A549 (cell line): ENCODE measurements at regions not wholly inside any gene's neighbourhood (a gene's known extent, or its start where the extent isn't known, plus 50 kb on each side); places are given as distances from the start of the nearest gene placed in this dataset.

Experiments used
- ATAC-seq, 2 experiments: fragments of 200-7000 bp in 1 of 2; fragments of >200 bp in 1 of 2; cut with Nextera tagmentation in 1 of 2; cut with Tn5 transposase in 1 of 2; 3 replicates each; pipeline versions ENCODE4 v1.8.0 to v1.9.1; 2018 to 2020; ENCODE audit warnings: mild to moderate bottlenecking in 1 of 2, moderate library complexity in 1 of 2
- CTCF ChIA-PET: fragments of 300-600 bp; sonication (Branson Sonifier 250); formaldehyde crosslinking; extraction: SDS; loops from one replicate; lab custom pipeline; 2021; ENCODE audit warnings: antibody characterized with exemption, inconsistent platforms; lab: Yijun Ruan, JAX
- POLR2A ChIA-PET: fragments of 350-600 bp; formaldehyde crosslinking; extraction: SDS; loops from one replicate; lab custom pipeline; 2021; ENCODE audit warnings: antibody characterized with exemption, inconsistent platforms; lab: Yijun Ruan, JAX
- DNase-seq, 2 experiments: peaks; one replicate each; pipeline versions ENCODE4 v3.0.0 to v3.0.0-alpha.2; 2011 to 2016; ENCODE audit warnings: low read depth in 1 of 2, low spot score in 1 of 2
- FAIRE-seq: peaks from 2 replicates; lab custom pipeline; 2011; peaks lifted over from hg19 to GRCh38; lab: Jason Lieb, UNC
- H3K27ac ChIP-seq, 2 experiments: fragments of >200 bp; sonication (Bioruptor Twin); formaldehyde crosslinking; 3 replicates each; pipeline ENCODE4 v1.5.1; 2016 to 2017
- H3K4me1 ChIP-seq: fragments of >200 bp; sonication (Bioruptor Twin); formaldehyde crosslinking; 3 replicates; pipeline ENCODE4 v1.6.1; 2016
- H3K4me2 ChIP-seq: fragments of >200 bp; sonication (Bioruptor Twin); formaldehyde crosslinking; 3 replicates; pipeline ENCODE4 v1.6.1; 2016
- H3K4me3 ChIP-seq: fragments of >200 bp; sonication (Bioruptor Twin); formaldehyde crosslinking; 3 replicates; pipeline ENCODE4 v1.5.1; 2016
- H3K9me3 ChIP-seq: fragments of >200 bp; sonication (Bioruptor Twin); formaldehyde crosslinking; 3 replicates; pipeline ENCODE4 v1.6.1; 2016
- ATOH8 ChIP-seq: fragments of 250-450 bp; sonication (Bioruptor Pico); IDR thresholded peaks from 2 replicates; pipeline ENCODE4 v1.5.0; 2020; ENCODE audit warnings: low read depth, mild to moderate bottlenecking, moderate library complexity
- E2F6 ChIP-seq: IDR thresholded peaks from 2 replicates; pipeline ENCODE4 v1.6.1; 2012; ENCODE audit warnings: low read depth, borderline replicate concordance
- ELK1 ChIP-seq: fragments of 150-350 bp; IDR thresholded peaks from 2 replicates; pipeline ENCODE4 v1.6.1; 2014; ENCODE audit warnings: low read depth, mild to moderate bottlenecking, low read length
- EP300 ChIP-seq, 2 experiments: fragments of >200 bp; sonication (Bioruptor Twin); formaldehyde crosslinking; IDR thresholded peaks; 2 replicates in 1 of 2; 3 replicates in 1 of 2; pipeline ENCODE4 v1.6.1; 2016 to 2017
- FOSB ChIP-seq: fragments of 250-450 bp; sonication (Bioruptor Pico); IDR thresholded peaks from 2 replicates; pipeline ENCODE4 v1.5.0; 2020; ENCODE audit warnings: mild to moderate bottlenecking, moderate library complexity
- FOXS1 ChIP-seq: fragments of 250-450 bp; sonication (Bioruptor Pico); IDR thresholded peaks from 2 replicates; pipeline ENCODE4 v1.5.0; 2020; ENCODE audit warnings: mild to moderate bottlenecking, moderate library complexity
- HDAC2 ChIP-seq: fragments of 200-600 bp; sonication (generic); IDR thresholded peaks from 2 replicates; pipeline ENCODE4 v1.6.1; 2016
- HES2 ChIP-seq: fragments of >200 bp; sonication (Bioruptor Twin); formaldehyde crosslinking; IDR thresholded peaks from 2 replicates; pipeline ENCODE4 v1.6.1; 2016
- HOXA7 ChIP-seq: fragments of 250-450 bp; sonication (Bioruptor Pico); IDR thresholded peaks from 2 replicates; pipeline ENCODE4 v1.5.0; 2020; ENCODE audit warnings: mild to moderate bottlenecking, moderate library complexity
- HOXB13 ChIP-seq: fragments of 250-450 bp; sonication (Bioruptor Pico); IDR thresholded peaks from 2 replicates; pipeline ENCODE4 v1.5.0; 2020; ENCODE audit warnings: low read depth, mild to moderate bottlenecking, moderate library complexity
- JUN ChIP-seq, 2 experiments: fragments of >200 bp; sonication (Bioruptor Twin); formaldehyde crosslinking; IDR thresholded peaks; 2 replicates in 1 of 2; 3 replicates in 1 of 2; pipeline ENCODE4 v1.6.1; 2016 to 2017
- MYC ChIP-seq: IDR thresholded peaks from 2 replicates; pipeline ENCODE4 v1.6.1; 2012; ENCODE audit warnings: mild to moderate bottlenecking, inconsistent platforms, low read length, improper control_type of control experiment, borderline replicate concordance
- PBX3 ChIP-seq: IDR thresholded peaks from 2 replicates; pipeline ENCODE4 v1.6.1; 2012
- PHF8 ChIP-seq: fragments of 200-600 bp; sonication (generic); IDR thresholded peaks from 2 replicates; pipeline ENCODE4 v1.6.1; 2016; ENCODE audit warnings: low read depth, mild to moderate bottlenecking, antibody characterized with exemption, moderate library complexity, borderline replicate concordance
- POLR2A ChIP-seq: IDR thresholded peaks from 2 replicates; pipeline ENCODE4 v1.6.1; 2012; ENCODE audit warnings: mild to moderate bottlenecking, low read length
- POLR2AphosphoS2 ChIP-seq: conservative IDR thresholded peaks from 2 replicates; pipeline ENCODE4 v1.6.1; 2012; ENCODE audit warnings: low read length, improper control_type of control experiment, inconsistent platforms
- RAD21 ChIP-seq, 2 experiments: fragments of >200 bp in 1 of 2; sonication (Bioruptor Twin) in 1 of 2; formaldehyde crosslinking in 1 of 2; IDR thresholded peaks in 1 of 2; conservative IDR thresholded peaks in 1 of 2; 2 replicates in 1 of 2; 3 replicates in 1 of 2; pipeline ENCODE4 v1.6.1; 2012 to 2018; ENCODE audit warnings: inconsistent platforms in 1 of 2
- RCOR1 ChIP-seq: fragments of 150-350 bp; IDR thresholded peaks from 2 replicates; pipeline ENCODE4 v1.6.1; 2014; ENCODE audit warnings: antibody characterized with exemption, low read length, low read depth
- RNF2 ChIP-seq: fragments of 200-600 bp; sonication (generic); IDR thresholded peaks from 2 replicates; pipeline ENCODE4 v1.6.1; 2016; ENCODE audit warnings: low read depth, mild to moderate bottlenecking, antibody characterized with exemption, moderate library complexity, borderline replicate concordance
- ZFP36 ChIP-seq: fragments of 450-650 bp; IDR thresholded peaks from 2 replicates; pipeline ENCODE4 v1.6.1; 2014; ENCODE audit warnings: borderline replicate concordance; ENCODE audit not compliant: partially characterized antibody
- ZSCAN20 ChIP-seq: fragments of 250-450 bp; sonication (Bioruptor Pico); IDR thresholded peaks from 2 replicates; pipeline ENCODE4 v1.8.0; 2022; ENCODE audit warnings: mild to moderate bottlenecking, moderate library complexity
- WGBS: methylation state at CpG from one replicate; pipeline ENCODE4 v1.1.6; 2017; ENCODE audit errors: missing lambda C conversion rate; 5-methylcytosine and 5-hydroxymethylcytosine counted together

- no peak overlapping the region for H3K4me2 ChIP-seq
- ChIA-PET CTCF (no interaction called here), POLR2A (no interaction called here)
- no peaks in the 10 kb centered on the region for H3K9me3 ChIP-seq
- 47% methylated on average over 3 of the region's 3 CpGs for WGBS
- no peak for DNase-seq
- no peak overlapping the region for H3K4me3 ChIP-seq
- TF ChIP-seq RNF2 (no peak), ZSCAN20 (CRISPR knock-in tag) (no peak), JUN (IDR thresholded peaks at IDR 0.05) (no peak), HOXA7 (no peak), RCOR1 (no peak), RAD21 (conservative IDR thresholded peaks at IDR 0.05 in 1 of 2, IDR thresholded peaks at IDR 0.05 in 1 of 2) (no peak), MYC (no peak), FOSB (CRISPR knock-in tag) (no peak)
- H3K4me1 ChIP-seq: no peaks in the 10 kb centered on the region
- ATAC-seq: no peak
- FAIRE-seq: no peak
- no peak overlapping the region for H3K27ac ChIP-seq
Measured at GRCh38 chr4:126742048-126742447, 890.7 kb upstream of the INTU start.

- ChIA-PET POLR2A (no interaction called here), CTCF (no interaction called here)
- DNase-seq (no peak), ATAC-seq (no peak), FAIRE-seq (no peak)
- Histone ChIP-seq H3K4me3 (no peak overlapping the region), H3K27ac (no peak overlapping the region), H3K9me3 (no peaks in the 10 kb centered on the region), H3K4me1 (no peaks in the 10 kb centered on the region), H3K4me2 (no peak overlapping the region)
- WGBS: 3% methylated on average over 1 of the region's 1 CpG
- TF ChIP-seq RNF2 (no peak), FOXS1 (CRISPR knock-in tag) (no peak), EP300 (IDR thresholded peaks at IDR 0.05) (no peak), E2F6 (no peak), PHF8 (no peak), ZFP36 (no peak), JUN (IDR thresholded peaks at IDR 0.05) (no peak), POLR2AphosphoS2 (no peak), ELK1 (no peak), ATOH8 (CRISPR knock-in tag) (no peak), HOXA7 (no peak), PBX3 (no peak), HOXB13 (CRISPR knock-in tag) (no peak)
Measured at GRCh38 chr4:126742885-126743284, 889.9 kb upstream of the INTU start.

- ChIA-PET POLR2A (no interaction called here), CTCF (no interaction called here)
- TF ChIP-seq POLR2A (no peak), HES2 (no peak), ZSCAN20 (CRISPR knock-in tag) (no peak), HDAC2 (no peak)
- Histone ChIP-seq H3K4me1 (no peaks in the 10 kb centered on the region), H3K4me3 (no peak overlapping the region), H3K27ac (no peak overlapping the region), H3K9me3 (no peaks in the 10 kb centered on the region), H3K4me2 (no peak overlapping the region)
- no peak for ATAC-seq
- no peak for FAIRE-seq
- no peak for DNase-seq
- WGBS: 47% methylated on average over 3 of the region's 3 CpGs
Measured at GRCh38 chr4:126748736-126749135, 884.0 kb upstream of the INTU start.
